ENCODE measurements at regions not wholly inside any gene's neighbourhood (a gene's known extent, or its start where the extent isn't known, plus 50 kb on each side); places are given as distances from the start of the nearest gene placed in this dataset.

DNA sequence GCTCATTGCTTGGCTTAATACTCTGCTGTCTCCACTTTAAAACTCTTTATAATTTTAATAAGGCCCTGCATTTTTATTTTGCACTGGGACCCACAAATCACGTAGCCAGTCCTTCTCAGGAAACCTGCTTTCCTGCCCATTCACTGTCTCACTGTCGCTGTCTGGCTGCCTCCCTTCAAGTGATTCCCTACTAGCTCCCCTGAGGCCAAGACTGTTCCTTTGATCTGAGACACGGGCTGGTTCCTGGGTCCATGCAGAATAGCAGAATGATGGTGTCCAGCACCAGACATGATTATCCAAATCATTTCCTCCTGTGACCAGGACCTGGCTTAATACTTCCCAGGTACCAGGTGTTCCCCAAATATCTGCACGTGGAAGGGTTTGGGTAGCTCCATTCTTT lies 597.1 kb upstream of the KLF4 start:
- dilution Hi-C loops (cut with MboI; ENCODE audit: extremely low pct_ligation_motif_present, low sequenced_read_pairs) = loop anchor here (10.0 kb wide), 1 partner anchor 162 kb away; no protein-coding TSS in a partner anchor
- POLR2A ChIA-PET = no interaction called here
- Histone ChIP-seq H3K9ac (replicated peaks; ENCODE audit: extremely low read depth, insufficient read depth, low read length) (no peak overlapping the region), H3K4me1 (ENCODE audit: control insufficient read depth, extremely low read depth, insufficient read depth, low read length) (no peaks in the 10 kb centered on the region), H3K79me2 (ENCODE audit: control insufficient read depth, insufficient read depth, low read length) (no peaks in the 10 kb centered on the region), H4K20me1 (replicated peaks; ENCODE audit: control insufficient read depth, extremely low read depth, insufficient read depth, low read length) (no peaks in the 10 kb centered on the region), H3K9me3 (replicated peaks; ENCODE audit: control insufficient read depth, insufficient read depth, low read length) (no peaks in the 10 kb centered on the region), H3K4me2 (ENCODE audit: insufficient read depth, low read length) (no peak overlapping the region), H3K27ac (ENCODE audit: insufficient read depth, low read depth, low read length) (no peak overlapping the region), H3K4me3 (replicated peaks in 1 of 3; ENCODE audit: insufficient read depth in 1 of 3, low read depth in 1 of 3, low read length in 3 of 3) (no peak overlapping the region), H3K9me1 (replicated peaks; ENCODE audit: control insufficient read depth, extremely low read depth, insufficient read depth, low read length) (no peaks in the 10 kb centered on the region), H3K27me3 (ENCODE audit: control insufficient read depth in 2 of 2, insufficient read depth in 2 of 2, low read length in 2 of 2) (no peaks in the 10 kb centered on the region), H3K36me3 (ENCODE audit: control insufficient read depth in 2 of 2, extremely low read depth in 1 of 2, insufficient read depth in 2 of 2, low read length in 2 of 2) (no peaks in the 10 kb centered on the region), H2AFZ (ENCODE audit: low read depth, low read length) (no peak overlapping the region)
- no peak for FAIRE-seq
- intact Hi-C loops (cut with micrococcal nuclease) = no loop called here
- CTCF ChIA-PET = no interaction called here
- no peak for TF ChIP-seq FOS (IDR thresholded peaks at IDR 0.05; ENCODE audit: borderline replicate concordance, insufficient read depth, low read length)
- TF ChIP-seq EZH2 (IDR thresholded peaks at IDR 0.05; ENCODE audit: borderline replicate concordance, low read depth, low read length, severe bottlenecking) = no peak
- no peak for TF ChIP-seq MYC (IDR thresholded peaks at IDR 0.05; ENCODE audit: low read depth, low read length)
- TF ChIP-seq GATA2 (IDR thresholded peaks at IDR 0.05; ENCODE audit: insufficient read depth, insufficient read length, low read depth, low read length) = no peak
- TF ChIP-seq CTCF (IDR thresholded peaks at IDR 0.05; ENCODE audit: extremely low read depth in 1 of 2, insufficient read depth in 1 of 2, low read depth in 1 of 2, low read length in 2 of 2) = no peak
- no peak for TF ChIP-seq MAX (IDR thresholded peaks at IDR 0.05; ENCODE audit: insufficient read depth, insufficient read length)
- TF ChIP-seq JUN (IDR thresholded peaks at IDR 0.05; ENCODE audit: borderline replicate concordance, insufficient read depth, insufficient read length, low read depth) = no peak
- TF ChIP-seq POLR2A (IDR thresholded peaks at IDR 0.05; ENCODE audit: low read depth, low read length) = no peak
- no peak for TF ChIP-seq POLR2AphosphoS5 (IDR thresholded peaks at IDR 0.05; ENCODE audit: insufficient read depth, low read depth, low read length)
- no peak for DNase-seq (ENCODE audit: low read depth, low spot score)
- BruUV-seq (replicated peaks) = no TSS peak

All from endothelial cell of umbilical vein (primary cell).